Large intestine (tissue), 3 donors: ENCODE measurements at regions not wholly inside any gene's neighbourhood (a gene's known extent, or its start where the extent isn't known, plus 50 kb on each side); places are given as distances from the start of the nearest gene placed in this dataset.
"Not testable (repeated sequence)": the region's sequence is repeated elsewhere in the genome, so short reads cannot be mapped to it uniquely, and the experiment has no call there.

Source experiments
- DNase-seq, 2 donors: peaks; one replicate each; pipeline versions ENCODE4 v3.0.0 to v3.0.0-alpha.2; 2013
- H3K27ac ChIP-seq: one replicate; pipeline ENCODE4 v1.5.1; 2013; ENCODE audit warnings: low read length
- H3K27me3 ChIP-seq: 2 replicates; pipeline ENCODE4 v1.6.1; 2013; ENCODE audit warnings: low read length; ENCODE audit not compliant: control insufficient read depth, insufficient read depth
- H3K36me3 ChIP-seq: 2 replicates; pipeline ENCODE4 v1.6.1; 2013; ENCODE audit warnings: low read length; ENCODE audit not compliant: control insufficient read depth, insufficient read depth
- H3K4me1 ChIP-seq: one replicate; pipeline ENCODE4 v1.6.1; 2013; ENCODE audit warnings: low read length; ENCODE audit not compliant: control insufficient read depth, insufficient read depth
- H3K4me3 ChIP-seq: one replicate; pipeline ENCODE4 v1.5.1; 2013; ENCODE audit warnings: low read length
- H3K9me3 ChIP-seq: one replicate; pipeline ENCODE4 v1.6.1; 2013; ENCODE audit warnings: mild to moderate bottlenecking, low read depth, low read length, moderate library complexity; ENCODE audit not compliant: control insufficient read depth
- WGBS: methylation state at CpG from one replicate; pipeline ENCODE4 v1.1.5; 2013; ENCODE audit warnings: low lambda C conversion rate; ENCODE audit not compliant: insufficient coverage; 5-methylcytosine and 5-hydroxymethylcytosine counted together

GRCh38 chr19:30955112-30956104 lies 393.8 kb downstream of the TSHZ3 start:
- Histone ChIP-seq H3K27me3 (no peaks in the 10 kb centered on the region), H3K4me3 (no peak overlapping the region), H3K27ac (no peak overlapping the region), H3K4me1 (no peaks in the 10 kb centered on the region), H3K9me3 (no peaks in the 10 kb centered on the region), H3K36me3 (no peaks in the 10 kb centered on the region)
- no peak for DNase-seq
- 100% methylated on average over 4 of the region's 12 CpGs for WGBS

- H3K27ac ChIP-seq, H3K36me3 ChIP-seq, H3K27me3 ChIP-seq, DNase-seq, H3K9me3 ChIP-seq, H3K4me1 ChIP-seq, H3K4me3 ChIP-seq: not testable (repeated sequence)
- WGBS = 100% methylated on average over 1 of the region's 6 CpGs
These were observed 404.8 kb downstream of the TSHZ3 start for GRCh38 chr19:30944276-30944932.

GRCh38 chr19:30943101-30943843 lies 406.0 kb downstream of the TSHZ3 start:
- H3K36me3 ChIP-seq = no peaks in the 10 kb centered on the region
- H3K9me3 ChIP-seq = no peaks in the 10 kb centered on the region
- no peak overlapping the region for H3K4me3 ChIP-seq
- WGBS = 89% methylated on average over 5 of the region's 13 CpGs
- no peak for DNase-seq
- no peaks in the 10 kb centered on the region for H3K4me1 ChIP-seq
- no peak overlapping the region for H3K27ac ChIP-seq
- H3K27me3 ChIP-seq = no peaks in the 10 kb centered on the region

- H3K27me3 ChIP-seq = no peaks in the 10 kb centered on the region
- no peak overlapping the region for H3K4me3 ChIP-seq
- no peaks in the 10 kb centered on the region for H3K36me3 ChIP-seq
- WGBS = no CpG with 5 or more reads among the region's 3 CpGs
- H3K27ac ChIP-seq = no peak overlapping the region
- H3K9me3 ChIP-seq = no peaks in the 10 kb centered on the region
- DNase-seq = no peak
- H3K4me1 ChIP-seq = no peaks in the 10 kb centered on the region
These were observed 406.6 kb downstream of the TSHZ3 start for GRCh38 chr19:30942636-30943035.

GRCh38 chr19:30941591-30941990 lies 407.6 kb downstream of the TSHZ3 start:
- H3K4me3 ChIP-seq = no peak overlapping the region
- H3K27me3 ChIP-seq = no peaks in the 10 kb centered on the region
- no peaks in the 10 kb centered on the region for H3K4me1 ChIP-seq
- H3K36me3 ChIP-seq = no peaks in the 10 kb centered on the region
- no CpG with 5 or more reads among the region's 3 CpGs for WGBS
- no peak overlapping the region for H3K27ac ChIP-seq
- DNase-seq = no peak
- H3K9me3 ChIP-seq = no peaks in the 10 kb centered on the region

GRCh38 chr19:30936276-30936675 lies 413.0 kb downstream of the TSHZ3 start:
- H3K4me1 ChIP-seq = no peaks in the 10 kb centered on the region
- H3K27me3 ChIP-seq = no peaks in the 10 kb centered on the region
- H3K9me3 ChIP-seq = no peaks in the 10 kb centered on the region
- no peak overlapping the region for H3K27ac ChIP-seq
- no peak overlapping the region for H3K4me3 ChIP-seq
- H3K36me3 ChIP-seq = no peaks in the 10 kb centered on the region
- no peak for DNase-seq
- no CpG with 5 or more reads among the region's 5 CpGs for WGBS

- H3K4me3 ChIP-seq = no peak overlapping the region
- no peak for DNase-seq
- H3K27me3 ChIP-seq = no peaks in the 10 kb centered on the region
- H3K36me3 ChIP-seq = no peaks in the 10 kb centered on the region
- H3K27ac ChIP-seq = no peak overlapping the region
- no CpG with 5 or more reads among the region's 4 CpGs for WGBS
- no peaks in the 10 kb centered on the region for H3K4me1 ChIP-seq
- H3K9me3 ChIP-seq = no peaks in the 10 kb centered on the region
These were observed 414.1 kb downstream of the TSHZ3 start for GRCh38 chr19:30935146-30935545.

- H3K27me3 ChIP-seq, H3K27ac ChIP-seq, DNase-seq, H3K4me3 ChIP-seq, H3K4me1 ChIP-seq, H3K9me3 ChIP-seq, H3K36me3 ChIP-seq: not testable (repeated sequence)
- WGBS = 100% methylated on average over 1 of the region's 3 CpGs
These were observed 415.8 kb downstream of the TSHZ3 start for GRCh38 chr19:30933454-30933853.

- Histone ChIP-seq H3K4me3 (no peak overlapping the region), H3K36me3 (no peaks in the 10 kb centered on the region), H3K4me1 (no peaks in the 10 kb centered on the region), H3K27ac (no peak overlapping the region), H3K27me3 (no peaks in the 10 kb centered on the region), H3K9me3 (no peaks in the 10 kb centered on the region)
- WGBS = no CpG with 5 or more reads among the region's 3 CpGs
- no peak for DNase-seq
These were observed 416.4 kb downstream of the TSHZ3 start for GRCh38 chr19:30932854-30933253.

GRCh38 chr19:30930941-30931706 lies 418.1 kb downstream of the TSHZ3 start:
- no peaks in the 10 kb centered on the region for H3K9me3 ChIP-seq
- H3K36me3 ChIP-seq = no peaks in the 10 kb centered on the region
- 96% methylated on average over 3 of the region's 12 CpGs for WGBS
- no peak overlapping the region for H3K27ac ChIP-seq
- no peak for DNase-seq
- H3K4me3 ChIP-seq = no peak overlapping the region
- H3K4me1 ChIP-seq = no peaks in the 10 kb centered on the region
- no peaks in the 10 kb centered on the region for H3K27me3 ChIP-seq
